ENCODE measurements at regions not wholly inside any gene's neighbourhood (a gene's known extent, or its start where the extent isn't known, plus 50 kb on each side); places are given as distances from the start of the nearest gene placed in this dataset.

GRCh38 chr10:53422223-53422888, 649.8 kb upstream of the MBL2 start:
- DNase-seq = no peak
- Histone ChIP-seq H3K4me1 (ENCODE audit: control extremely low read depth in 1 of 4, control insufficient read depth in 4 of 4, insufficient read depth in 4 of 4, low read length in 3 of 4) (no peaks in the 10 kb centered on the region), H3K9me3 (ENCODE audit: control extremely low read depth in 1 of 5, control insufficient read depth in 4 of 5, insufficient read depth in 2 of 5, low read depth in 1 of 5, low read length in 4 of 5) (no peaks in the 10 kb centered on the region), H3K4me3 (ENCODE audit: control insufficient read depth in 1 of 7, extremely low read depth in 1 of 7, insufficient read depth in 4 of 7, low read depth in 2 of 7, low read length in 6 of 7) (no peak overlapping the region), H3K36me3 (ENCODE audit: control insufficient read depth in 4 of 4, insufficient read depth in 4 of 4, low read length in 3 of 4) (no peaks in the 10 kb centered on the region), H3K27ac (ENCODE audit: insufficient read depth in 1 of 2, low read depth in 1 of 2, low read length in 2 of 2, poor library complexity in 1 of 2, severe bottlenecking in 2 of 2) (no peak overlapping the region), H3K27me3 (replicated peaks in 2 of 5; ENCODE audit: control insufficient read depth in 4 of 5, insufficient read depth in 5 of 5, low read length in 4 of 5) (no peaks in the 10 kb centered on the region)
- WGBS (ENCODE audit: insufficient coverage) = 98% methylated on average over 5 of the region's 5 CpGs
- ChIA-PET CTCF (interaction anchor here (0.6 kb wide), 1 partner anchor 217 kb away, joined by 4 read pairs; no protein-coding TSS in a partner anchor), POLR2A (no interaction called here)

GRCh38 chr10:53412651-53413050, 640.1 kb upstream of the MBL2 start:
- Histone ChIP-seq H3K27ac (ENCODE audit: insufficient read depth in 1 of 2, low read depth in 1 of 2, low read length in 2 of 2, poor library complexity in 1 of 2, severe bottlenecking in 2 of 2) (no peak overlapping the region), H3K4me1 (ENCODE audit: control extremely low read depth in 1 of 4, control insufficient read depth in 4 of 4, insufficient read depth in 4 of 4, low read length in 3 of 4) (no peaks in the 10 kb centered on the region), H3K27me3 (replicated peaks in 2 of 5; ENCODE audit: control insufficient read depth in 4 of 5, insufficient read depth in 5 of 5, low read length in 4 of 5) (no peaks in the 10 kb centered on the region), H3K36me3 (ENCODE audit: control insufficient read depth in 4 of 4, insufficient read depth in 4 of 4, low read length in 3 of 4) (no peaks in the 10 kb centered on the region), H3K9me3 (ENCODE audit: control extremely low read depth in 1 of 5, control insufficient read depth in 4 of 5, insufficient read depth in 2 of 5, low read depth in 1 of 5, low read length in 4 of 5) (no peaks in the 10 kb centered on the region), H3K4me3 (ENCODE audit: control insufficient read depth in 1 of 7, extremely low read depth in 1 of 7, insufficient read depth in 4 of 7, low read depth in 2 of 7, low read length in 6 of 7) (no peak overlapping the region)
- no CpG with 5 or more reads among the region's 2 CpGs for WGBS (ENCODE audit: insufficient coverage)
- ChIA-PET POLR2A (no interaction called here), CTCF (interaction anchor here (2.2 kb wide), 1 partner anchor 10 kb away, joined by 5 read pairs; no protein-coding TSS in a partner anchor)
- no peak for DNase-seq

GRCh38 chr10:53406532-53406931, 633.9 kb upstream of the MBL2 start:
- Histone ChIP-seq H3K27me3 (replicated peaks in 2 of 5; ENCODE audit: control insufficient read depth in 4 of 5, insufficient read depth in 5 of 5, low read length in 4 of 5) (no peaks in the 10 kb centered on the region), H3K36me3 (ENCODE audit: control insufficient read depth in 4 of 4, insufficient read depth in 4 of 4, low read length in 3 of 4) (no peaks in the 10 kb centered on the region), H3K4me3 (ENCODE audit: control insufficient read depth in 1 of 7, extremely low read depth in 1 of 7, insufficient read depth in 4 of 7, low read depth in 2 of 7, low read length in 6 of 7) (no peak overlapping the region), H3K27ac (ENCODE audit: insufficient read depth in 1 of 2, low read depth in 1 of 2, low read length in 2 of 2, poor library complexity in 1 of 2, severe bottlenecking in 2 of 2) (no peak overlapping the region), H3K9me3 (ENCODE audit: control extremely low read depth in 1 of 5, control insufficient read depth in 4 of 5, insufficient read depth in 2 of 5, low read depth in 1 of 5, low read length in 4 of 5) (peaks cover 0 to under 1% (median 0%) of the 10 kb centered on the region in 5 experiments), H3K4me1 (ENCODE audit: control extremely low read depth in 1 of 4, control insufficient read depth in 4 of 4, insufficient read depth in 4 of 4, low read length in 3 of 4) (peaks cover 6 to 20% (median 18%) of the 10 kb centered on the region in 4 experiments)
- WGBS (ENCODE audit: insufficient coverage) = 100% methylated on average over 2 of the region's 3 CpGs
- ChIA-PET POLR2A (no interaction called here), CTCF (no interaction called here)
- DNase-seq = no peak

GRCh38 chr10:53403688-53404087, 631.1 kb upstream of the MBL2 start:
- peak; percentile 47 to 83 (median 79) for DNase-seq
- 28% methylated on average over 3 of the region's 4 CpGs for WGBS (ENCODE audit: insufficient coverage)
- H3K27ac ChIP-seq (ENCODE audit: insufficient read depth in 1 of 2, low read depth in 1 of 2, low read length in 2 of 2, poor library complexity in 1 of 2, severe bottlenecking in 2 of 2) = no peak overlapping the region

GRCh38 chr10:53402594-53402993, 630.0 kb upstream of the MBL2 start:
- no peak for DNase-seq
- POLR2A ChIA-PET = no interaction called here
- WGBS (ENCODE audit: insufficient coverage) = 93% methylated on average over 2 of the region's 3 CpGs
- H3K4me1 ChIP-seq (ENCODE audit: control extremely low read depth in 1 of 4, control insufficient read depth in 4 of 4, insufficient read depth in 4 of 4, low read length in 3 of 4) = peaks cover 6 to 20% (median 18%) of the 10 kb centered on the region in 4 experiments
- no peaks in the 10 kb centered on the region for H3K27me3 ChIP-seq (replicated peaks in 2 of 5; ENCODE audit: control insufficient read depth in 4 of 5, insufficient read depth in 5 of 5, low read length in 4 of 5)
- CTCF ChIA-PET = interaction anchor here (1.3 to 1.7 kb wide), 2 partner anchors 9 to 11 kb away, joined by 5 read pairs; no protein-coding TSS in a partner anchor
- H3K27ac ChIP-seq (ENCODE audit: insufficient read depth in 1 of 2, low read depth in 1 of 2, low read length in 2 of 2, poor library complexity in 1 of 2, severe bottlenecking in 2 of 2) = no peak overlapping the region
- H3K36me3 ChIP-seq (ENCODE audit: control insufficient read depth in 4 of 4, insufficient read depth in 4 of 4, low read length in 3 of 4) = no peaks in the 10 kb centered on the region
- H3K4me3 ChIP-seq (ENCODE audit: control insufficient read depth in 1 of 7, extremely low read depth in 1 of 7, insufficient read depth in 4 of 7, low read depth in 2 of 7, low read length in 6 of 7) = no peak overlapping the region
- peaks cover 0 to 2% (median 0%) of the 10 kb centered on the region in 5 experiments for H3K9me3 ChIP-seq (ENCODE audit: control extremely low read depth in 1 of 5, control insufficient read depth in 4 of 5, insufficient read depth in 2 of 5, low read depth in 1 of 5, low read length in 4 of 5)

More at GRCh38 chr10:53403688-53404087, 631.1 kb upstream of the MBL2 start:
- peak overlapping the region in 1 of 7 experiments; percentile 12 for H3K4me3 ChIP-seq (ENCODE audit: control insufficient read depth in 1 of 7, extremely low read depth in 1 of 7, insufficient read depth in 4 of 7, low read depth in 2 of 7, low read length in 6 of 7)
- H3K27me3 ChIP-seq (replicated peaks in 2 of 5; ENCODE audit: control insufficient read depth in 4 of 5, insufficient read depth in 5 of 5, low read length in 4 of 5) = no peaks in the 10 kb centered on the region
- H3K9me3 ChIP-seq (ENCODE audit: control extremely low read depth in 1 of 5, control insufficient read depth in 4 of 5, insufficient read depth in 2 of 5, low read depth in 1 of 5, low read length in 4 of 5) = peaks cover 0 to 2% (median 0%) of the 10 kb centered on the region in 5 experiments
- H3K4me1 ChIP-seq (ENCODE audit: control extremely low read depth in 1 of 4, control insufficient read depth in 4 of 4, insufficient read depth in 4 of 4, low read length in 3 of 4) = peaks cover 6 to 20% (median 18%) of the 10 kb centered on the region in 4 experiments
- no peaks in the 10 kb centered on the region for H3K36me3 ChIP-seq (ENCODE audit: control insufficient read depth in 4 of 4, insufficient read depth in 4 of 4, low read length in 3 of 4)
- ChIA-PET CTCF (interaction anchor here (1.3 to 1.7 kb wide), 2 partner anchors 10 kb away, joined by 5 read pairs; no protein-coding TSS in a partner anchor), POLR2A (no interaction called here)

GRCh38 chr10:53401536-53401935, 629.0 kb upstream of the MBL2 start:
- peaks cover 0 to 2% (median 0%) of the 10 kb centered on the region in 5 experiments for H3K9me3 ChIP-seq (ENCODE audit: control extremely low read depth in 1 of 5, control insufficient read depth in 4 of 5, insufficient read depth in 2 of 5, low read depth in 1 of 5, low read length in 4 of 5)
- POLR2A ChIA-PET = no interaction called here
- H3K27ac ChIP-seq (ENCODE audit: insufficient read depth in 1 of 2, low read depth in 1 of 2, low read length in 2 of 2, poor library complexity in 1 of 2, severe bottlenecking in 2 of 2) = no peak overlapping the region
- no peaks in the 10 kb centered on the region for H3K36me3 ChIP-seq (ENCODE audit: control insufficient read depth in 4 of 4, insufficient read depth in 4 of 4, low read length in 3 of 4)
- H3K4me1 ChIP-seq (ENCODE audit: control extremely low read depth in 1 of 4, control insufficient read depth in 4 of 4, insufficient read depth in 4 of 4, low read length in 3 of 4) = peaks cover 6 to 20% (median 18%) of the 10 kb centered on the region in 4 experiments
- no peak overlapping the region for H3K4me3 ChIP-seq (ENCODE audit: control insufficient read depth in 1 of 7, extremely low read depth in 1 of 7, insufficient read depth in 4 of 7, low read depth in 2 of 7, low read length in 6 of 7)
- no peak for DNase-seq
- CTCF ChIA-PET = no interaction called here
- H3K27me3 ChIP-seq (replicated peaks in 2 of 5; ENCODE audit: control insufficient read depth in 4 of 5, insufficient read depth in 5 of 5, low read length in 4 of 5) = no peaks in the 10 kb centered on the region

- no peaks in the 10 kb centered on the region for H3K4me1 ChIP-seq (ENCODE audit: control extremely low read depth in 1 of 4, control insufficient read depth in 4 of 4, insufficient read depth in 4 of 4, low read length in 3 of 4)
- no peaks in the 10 kb centered on the region for H3K27me3 ChIP-seq (replicated peaks in 2 of 5; ENCODE audit: control insufficient read depth in 4 of 5, insufficient read depth in 5 of 5, low read length in 4 of 5)
- no peaks in the 10 kb centered on the region for H3K36me3 ChIP-seq (ENCODE audit: control insufficient read depth in 4 of 4, insufficient read depth in 4 of 4, low read length in 3 of 4)
- 40% methylated on average over 1 of the region's 2 CpGs for WGBS (ENCODE audit: insufficient coverage)
- H3K9me3 ChIP-seq (ENCODE audit: control extremely low read depth in 1 of 5, control insufficient read depth in 4 of 5, insufficient read depth in 2 of 5, low read depth in 1 of 5, low read length in 4 of 5) = peaks cover 0 to 19% (median 3%) of the 10 kb centered on the region in 5 experiments
- ChIA-PET CTCF (no interaction called here), POLR2A (no interaction called here)
- peak; percentile 13 to 49 (median 46) for DNase-seq
- H3K27ac ChIP-seq (ENCODE audit: insufficient read depth in 1 of 2, low read depth in 1 of 2, low read length in 2 of 2, poor library complexity in 1 of 2, severe bottlenecking in 2 of 2) = no peak overlapping the region
- H3K4me3 ChIP-seq (ENCODE audit: control insufficient read depth in 1 of 7, extremely low read depth in 1 of 7, insufficient read depth in 4 of 7, low read depth in 2 of 7, low read length in 6 of 7) = no peak overlapping the region
Observed at GRCh38 chr10:53396876-53397275, 624.3 kb upstream of the MBL2 start.

All from common myeloid progenitor, CD34-positive (primary cell).